AML-193 (cell line): ENCODE measurements at regions not wholly inside any gene's neighbourhood (a gene's known extent, or its start where the extent isn't known, plus 50 kb on each side); places are given as distances from the start of the nearest gene placed in this dataset.

Experiments
- DNase-seq, 2 experiments: peaks; one replicate each; lab custom pipeline; 2025; lab: John Stamatoyannopoulos, UW

DNA sequence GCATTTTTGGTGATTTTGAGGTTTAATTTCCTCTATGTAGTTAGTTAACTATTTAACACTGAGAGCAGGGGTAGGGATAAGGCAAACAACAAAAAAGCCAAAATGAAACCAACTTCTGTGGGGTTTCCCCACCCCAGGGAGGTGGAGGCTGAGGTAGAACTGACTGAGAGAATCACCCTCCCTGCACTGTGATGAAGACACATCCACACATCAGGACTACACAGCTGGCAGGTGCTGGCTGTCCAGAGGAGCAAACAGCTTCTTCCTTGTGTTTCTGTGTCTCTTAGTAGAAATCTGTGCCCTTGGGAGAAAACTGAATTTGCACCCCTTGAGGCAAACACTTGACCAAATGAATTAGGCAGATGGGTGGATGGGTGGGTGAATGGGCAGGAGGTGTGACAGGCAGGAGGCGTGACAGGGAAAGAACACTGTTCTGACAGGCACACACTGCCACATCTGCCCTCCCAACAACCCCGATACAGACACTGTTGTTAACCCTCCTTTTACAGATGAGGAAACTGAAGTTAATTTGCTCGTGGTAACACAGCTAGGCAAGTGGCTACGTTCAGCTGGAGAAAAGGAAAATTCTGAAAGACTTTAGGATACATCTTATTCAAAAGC, 62.9 kb upstream of the AMZ2 start:
- no peak for DNase-seq

- DNase-seq = no peak
Observed at GRCh38 chr17:68185820-68186219, 62.0 kb upstream of the AMZ2 start.

DNA sequence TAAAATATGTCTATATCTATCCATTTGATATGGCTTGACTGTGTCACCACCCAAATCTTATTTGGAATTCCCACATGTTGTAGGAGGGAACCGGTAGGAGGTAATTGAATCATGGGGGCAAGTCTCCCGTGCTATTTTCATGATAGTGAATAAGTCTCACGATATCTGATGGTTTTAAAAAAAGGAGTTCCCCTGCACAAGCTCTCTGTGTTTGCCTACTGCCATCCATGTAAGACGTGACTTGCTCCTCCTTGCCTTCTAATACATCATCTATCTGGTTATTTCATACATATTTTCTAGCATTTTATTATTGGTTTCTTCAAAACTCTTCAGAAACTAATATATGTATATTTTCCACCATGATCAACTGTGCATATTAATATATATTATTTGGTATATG, 57.3 kb upstream of the AMZ2 start:
- DNase-seq = no peak

DNA sequence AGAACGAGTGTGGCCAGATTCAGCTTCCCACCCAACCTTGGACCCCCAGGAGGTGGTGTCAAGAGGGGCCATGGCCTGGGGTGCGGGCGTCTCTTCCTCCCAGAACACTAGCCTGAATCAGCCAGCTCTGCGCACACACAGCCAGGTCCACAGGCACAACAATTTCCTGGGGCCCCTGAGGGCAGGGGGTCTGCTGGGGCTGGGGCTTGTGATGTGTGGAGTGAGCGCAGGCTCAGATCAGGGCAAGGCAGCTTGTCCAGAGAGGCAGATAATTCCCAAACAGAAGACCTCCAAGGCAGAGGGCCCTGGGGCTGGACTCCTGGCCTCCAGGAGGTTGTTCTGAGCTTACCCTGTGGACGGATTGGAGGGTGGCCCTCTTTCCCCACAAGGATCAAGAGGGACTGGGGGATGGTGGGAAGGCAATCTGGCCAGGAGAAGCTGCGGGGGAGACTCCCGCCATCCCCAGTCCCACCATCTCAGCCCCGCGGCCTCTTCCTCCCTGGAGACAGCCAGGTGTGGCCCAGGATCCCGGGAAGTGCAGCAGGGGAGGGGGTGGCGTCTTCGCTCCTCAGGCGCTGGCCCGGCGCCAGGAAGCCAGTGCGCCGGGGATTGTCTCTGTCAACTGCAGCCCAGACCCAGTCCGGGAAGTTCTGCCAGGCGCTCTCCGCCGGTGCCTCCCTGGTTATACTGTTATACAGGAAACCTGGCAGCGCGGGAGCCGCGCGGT, 52.0 kb upstream of the AMZ2 start:
- no peak for DNase-seq

DNA sequence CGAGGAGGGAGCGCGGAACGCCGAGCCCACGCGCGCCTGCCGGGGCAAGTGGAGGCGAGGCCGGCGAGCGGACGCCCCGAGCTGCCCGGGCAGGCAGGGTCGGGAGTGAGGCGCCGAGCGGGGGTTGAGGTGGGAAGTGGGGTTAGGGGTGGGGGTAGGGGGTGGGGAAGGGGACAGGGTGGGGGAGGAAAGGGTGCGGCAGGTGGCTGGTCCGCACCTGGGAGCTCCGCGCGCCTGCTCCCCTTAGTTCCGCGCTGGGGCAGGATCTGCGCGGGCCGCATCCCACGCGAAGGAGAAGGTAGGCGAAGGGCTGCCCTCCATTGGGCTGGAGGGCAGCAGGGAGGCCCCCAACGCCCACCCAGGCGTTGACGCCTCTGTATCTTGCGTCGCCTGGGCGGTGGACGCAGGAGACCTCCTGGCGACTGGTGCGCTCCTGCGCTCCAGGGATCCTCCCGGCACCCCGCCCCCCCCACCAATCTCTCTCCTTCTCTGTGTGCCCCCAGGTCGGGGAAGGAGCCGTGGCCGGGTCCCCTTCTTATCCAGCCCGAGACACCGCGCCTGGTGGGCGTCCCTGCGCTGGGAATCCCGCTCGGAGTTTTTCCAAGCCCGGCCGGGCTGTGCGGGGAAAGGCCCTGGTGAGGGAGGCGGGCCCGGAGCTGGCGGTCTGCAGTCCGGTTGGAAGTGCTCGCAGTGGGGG, 51.3 kb upstream of the AMZ2 start:
- DNase-seq = no peak

DNA sequence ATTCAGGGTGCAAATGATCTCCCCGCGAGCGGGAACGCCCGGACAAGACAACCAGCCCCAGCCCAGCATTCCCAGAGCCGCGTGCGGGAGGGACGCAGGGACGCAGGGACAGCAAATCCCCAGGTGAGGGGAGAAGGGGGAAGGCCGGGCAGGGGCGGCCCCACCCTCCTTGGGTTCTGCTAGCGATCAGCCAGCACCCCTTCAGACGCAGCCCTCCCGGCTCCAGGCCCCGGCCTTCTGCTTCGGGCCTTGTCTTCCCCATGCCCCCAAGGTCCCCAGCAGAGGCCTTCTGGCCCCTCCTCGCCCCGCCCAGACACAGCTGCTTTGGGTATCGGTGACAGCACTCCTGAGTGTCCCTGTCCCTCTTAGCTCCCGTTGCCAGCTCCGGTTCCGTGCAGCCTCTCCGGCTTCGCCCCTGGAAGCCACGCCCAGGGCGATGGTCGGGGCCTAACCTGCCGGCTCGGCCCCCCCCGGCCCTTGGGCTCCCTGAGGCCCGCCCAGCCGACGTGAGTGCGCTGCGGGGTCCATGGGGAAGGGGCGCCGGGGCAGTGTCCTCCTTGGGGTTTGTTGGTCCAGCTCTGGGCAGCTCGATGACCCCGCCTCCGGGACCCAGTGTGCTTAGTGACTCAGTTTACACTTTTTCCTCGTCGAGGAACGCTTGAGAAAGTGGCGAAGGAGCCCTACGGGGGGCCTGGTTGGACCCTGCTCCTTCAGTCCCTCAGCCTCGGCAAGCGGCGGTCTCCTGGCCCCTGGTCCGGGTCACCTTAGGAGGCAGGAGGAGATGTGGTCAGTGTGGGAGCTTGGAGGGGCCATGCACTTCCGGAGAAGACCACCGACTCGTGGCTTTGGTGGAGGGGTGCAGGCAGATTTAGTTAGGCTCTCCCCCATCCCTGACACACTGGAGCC, 50.5 kb upstream of the AMZ2 start:
- DNase-seq = no peak

GRCh38 chr17:68197997-68198930, 49.6 kb upstream of the AMZ2 start:
- DNase-seq = no peak
